SU-DHL-6 (cell line): ENCODE measurements at regions not wholly inside any gene's neighbourhood (a gene's known extent, or its start where the extent isn't known, plus 50 kb on each side); places are given as distances from the start of the nearest gene placed in this dataset.

Experiments
- H2AFZ ChIP-seq: fragments of 200-600 bp; sonication (generic); 2 replicates; pipeline ENCODE4 v1.6.1; 2014; ENCODE audit warnings: low read depth, mild to moderate bottlenecking, moderate library complexity, mixed read lengths, antibody characterized with exemption, low read length; ENCODE audit not compliant: severe bottlenecking
- H3F3A ChIP-seq: fragments of 200-600 bp; shearing (Covaris generic); 2 replicates; pipeline ENCODE4 v1.6.0; 2016; ENCODE audit warnings: antibody characterized with exemption, mild to moderate bottlenecking; ENCODE audit not compliant: insufficient read depth
- H3K27ac ChIP-seq: fragments of 200-600 bp; sonication (generic); 2 replicates; pipeline ENCODE4 v1.5.1; 2016; ENCODE audit warnings: low read depth, mild to moderate bottlenecking, low read length, moderate library complexity, mixed read lengths
- H3K27me3 ChIP-seq: fragments of 200-600 bp; sonication (generic), shearing (Covaris generic); 2 replicates; pipeline ENCODE4 v1.6.0; 2014; ENCODE audit warnings: mild to moderate bottlenecking, low read length
- H3K36me3 ChIP-seq: fragments of 200-600 bp; sonication (generic); 2 replicates; pipeline ENCODE4 v1.6.1; 2014; ENCODE audit warnings: mild to moderate bottlenecking, low read length, mixed read lengths
- H3K4me2 ChIP-seq: fragments of 300-600, 200-600 bp; shearing (Covaris generic), sonication (generic); 2 replicates; pipeline ENCODE4 v1.6.0; 2014; ENCODE audit warnings: low read length, low read depth, mild to moderate bottlenecking; ENCODE audit not compliant: poor library complexity, severe bottlenecking
- H3K4me3 ChIP-seq: fragments of 200-600 bp; sonication (generic); 2 replicates; pipeline ENCODE4 v1.5.1; 2014; ENCODE audit warnings: antibody characterized with exemption, low read length, mild to moderate bottlenecking, mixed read lengths; ENCODE audit not compliant: insufficient read depth, poor library complexity, severe bottlenecking
- H3K79me2 ChIP-seq: fragments of 200-600 bp; sonication (generic); 2 replicates; pipeline ENCODE4 v1.6.1; 2014; ENCODE audit warnings: mild to moderate bottlenecking, low read length, moderate library complexity; ENCODE audit not compliant: insufficient read depth
- H3K9ac ChIP-seq: fragments of 200-600 bp; sonication (generic); 2 replicates; pipeline ENCODE4 v1.7.0; 2014; ENCODE audit warnings: mild to moderate bottlenecking, low read length
- H3K9me2 ChIP-seq: fragments of 200-600 bp; sonication (generic); replicated peaks from 2 replicates; pipeline ENCODE4 v1.6.1; 2014; ENCODE audit warnings: low read length; ENCODE audit not compliant: insufficient read depth
- H3K9me3 ChIP-seq: fragments of 200-600 bp; sonication (generic); 2 replicates; pipeline ENCODE4 v1.6.1; 2014; ENCODE audit warnings: low read length, mixed read lengths; ENCODE audit not compliant: insufficient read depth
- H4K20me1 ChIP-seq: fragments of 200-600 bp; sonication (generic); 2 replicates; pipeline ENCODE4 v1.6.1; 2014; ENCODE audit warnings: low read depth, mild to moderate bottlenecking, antibody characterized with exemption, low read length, moderate library complexity, mixed read lengths
- CTCF ChIP-seq: fragments of 200-600 bp; sonication (generic); IDR thresholded peaks from one replicate; pipeline ENCODE4 v1.5.1; 2017; ENCODE audit warnings: antibody characterized with exemption, mild to moderate bottlenecking, low read length, moderate library complexity; ENCODE audit not compliant: insufficient read depth, poor library complexity, severe bottlenecking
- EZH2phosphoT487 ChIP-seq: fragments of 200-600 bp; sonication (generic), shearing (Covaris generic); conservative IDR thresholded peaks from 2 replicates; pipeline ENCODE4 v1.6.1; 2018; ENCODE audit warnings: mild to moderate bottlenecking, antibody characterized with exemption, low read length, moderate library complexity, mixed read lengths

- H3K9me3 ChIP-seq = peaks cover 18% of the 10 kb centered on the region; the same call in 1 of the 2 replicates
- no peak overlapping the region for H3K27ac ChIP-seq
- H3K4me3 ChIP-seq = no peak overlapping the region
- H3K36me3 ChIP-seq = no peaks in the 10 kb centered on the region
- TF ChIP-seq CTCF (no peak), EZH2phosphoT487 (no peak)
- no peaks in the 10 kb centered on the region for H3F3A ChIP-seq
- H3K79me2 ChIP-seq = no peaks in the 10 kb centered on the region
- no peaks in the 10 kb centered on the region for H3K9me2 ChIP-seq
- no peak overlapping the region for H2AFZ ChIP-seq
- H4K20me1 ChIP-seq = no peaks in the 10 kb centered on the region
- H3K9ac ChIP-seq = no peak overlapping the region
- H3K4me2 ChIP-seq = no peak overlapping the region
- H3K27me3 ChIP-seq = no peaks in the 10 kb centered on the region
Measured at GRCh38 chr7:68265258-68265657, 1268.6 kb downstream of the TYW1 start.

GRCh38 chr7:68266004-68266579, 1269.5 kb downstream of the TYW1 start:
- Histone ChIP-seq H3K4me3 (no peak overlapping the region), H3K27ac (no peak overlapping the region), H3K9me2 (no peaks in the 10 kb centered on the region), H3F3A (no peaks in the 10 kb centered on the region), H2AFZ (no peak overlapping the region), H4K20me1 (no peaks in the 10 kb centered on the region), H3K36me3 (no peaks in the 10 kb centered on the region), H3K27me3 (no peaks in the 10 kb centered on the region), H3K9ac (no peak overlapping the region), H3K4me2 (no peak overlapping the region), H3K9me3 (peaks cover 18% of the 10 kb centered on the region; the same call in 1 of the 2 replicates), H3K79me2 (no peaks in the 10 kb centered on the region)
- no peak for TF ChIP-seq CTCF
- no peak for TF ChIP-seq EZH2phosphoT487

- Histone ChIP-seq H3K4me2 (no peak overlapping the region), H3K9me3 (peaks cover 18% of the 10 kb centered on the region; the same call in 1 of the 2 replicates), H3K9ac (no peak overlapping the region), H4K20me1 (no peaks in the 10 kb centered on the region), H3K36me3 (no peaks in the 10 kb centered on the region), H3F3A (no peaks in the 10 kb centered on the region), H3K4me3 (no peak overlapping the region), H3K9me2 (no peaks in the 10 kb centered on the region), H2AFZ (no peak overlapping the region), H3K27me3 (no peaks in the 10 kb centered on the region), H3K79me2 (no peaks in the 10 kb centered on the region), H3K27ac (no peak overlapping the region)
- no peak for TF ChIP-seq CTCF
Measured at GRCh38 chr7:68267486-68267885, 1270.9 kb downstream of the TYW1 start.

GRCh38 chr7:68269405-68269804, 1272.8 kb downstream of the TYW1 start:
- no peaks in the 10 kb centered on the region for H3K36me3 ChIP-seq
- no peaks in the 10 kb centered on the region for H3F3A ChIP-seq
- H3K27ac ChIP-seq = no peak overlapping the region
- no peaks in the 10 kb centered on the region for H3K79me2 ChIP-seq
- TF ChIP-seq CTCF (no peak), EZH2phosphoT487 (no peak)
- H3K9ac ChIP-seq = no peak overlapping the region
- no peak overlapping the region for H3K4me3 ChIP-seq
- peaks cover 18% of the 10 kb centered on the region; the same call in 1 of the 2 replicates for H3K9me3 ChIP-seq
- no peak overlapping the region for H3K4me2 ChIP-seq
- no peaks in the 10 kb centered on the region for H3K9me2 ChIP-seq
- H4K20me1 ChIP-seq = no peaks in the 10 kb centered on the region
- no peaks in the 10 kb centered on the region for H3K27me3 ChIP-seq
- no peak overlapping the region for H2AFZ ChIP-seq
